ENCODE measurements at regions not wholly inside any gene's neighbourhood (a gene's known extent, or its start where the extent isn't known, plus 50 kb on each side); places are given as distances from the start of the nearest gene placed in this dataset.

DNA sequence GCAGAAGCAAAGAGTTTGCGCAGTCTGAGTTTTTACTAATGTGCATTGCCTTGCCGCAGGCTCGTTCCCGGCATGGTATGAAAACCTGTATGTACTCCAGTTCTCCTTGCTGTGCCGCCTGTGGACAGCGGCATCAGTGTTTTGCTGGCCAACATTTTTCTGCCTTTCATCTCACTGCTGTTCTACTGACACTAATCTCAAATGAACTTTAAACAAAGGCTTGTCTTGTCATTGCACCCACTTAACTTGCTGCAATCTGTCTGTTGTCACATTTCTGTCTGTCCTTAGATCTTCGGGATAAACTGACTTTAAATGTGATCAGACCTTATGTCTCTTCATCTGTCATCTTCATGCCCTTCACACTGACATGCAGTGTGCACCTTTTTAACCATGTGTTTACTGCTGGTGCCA is 71.7 kb upstream of the ZNRF2 start:
- FAIRE-seq, result no peak
- no peaks in the 10 kb centered on the region for H3K36me3 ChIP-seq
- intact Hi-C loops (cut with DNase I), result no loop called here

DNA sequence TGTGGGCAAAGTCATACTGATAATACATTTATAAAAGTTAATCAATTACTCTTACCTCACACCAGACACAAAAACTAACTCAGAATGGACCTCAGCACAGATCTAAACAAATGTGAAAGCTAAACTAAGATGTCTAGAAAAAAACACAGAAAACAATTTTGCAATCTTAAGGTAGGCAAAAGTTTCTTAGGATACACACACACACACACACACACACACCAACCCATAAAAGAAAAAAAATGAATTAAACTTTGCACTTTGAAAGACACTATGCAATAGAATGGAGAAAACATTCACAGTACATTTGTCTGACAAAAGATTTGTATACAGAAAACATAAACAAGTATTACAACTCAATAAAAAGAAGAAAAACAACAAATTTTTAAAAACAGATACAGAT is 70.8 kb upstream of the ZNRF2 start:
- TF ChIP-seq, protein P1, sequence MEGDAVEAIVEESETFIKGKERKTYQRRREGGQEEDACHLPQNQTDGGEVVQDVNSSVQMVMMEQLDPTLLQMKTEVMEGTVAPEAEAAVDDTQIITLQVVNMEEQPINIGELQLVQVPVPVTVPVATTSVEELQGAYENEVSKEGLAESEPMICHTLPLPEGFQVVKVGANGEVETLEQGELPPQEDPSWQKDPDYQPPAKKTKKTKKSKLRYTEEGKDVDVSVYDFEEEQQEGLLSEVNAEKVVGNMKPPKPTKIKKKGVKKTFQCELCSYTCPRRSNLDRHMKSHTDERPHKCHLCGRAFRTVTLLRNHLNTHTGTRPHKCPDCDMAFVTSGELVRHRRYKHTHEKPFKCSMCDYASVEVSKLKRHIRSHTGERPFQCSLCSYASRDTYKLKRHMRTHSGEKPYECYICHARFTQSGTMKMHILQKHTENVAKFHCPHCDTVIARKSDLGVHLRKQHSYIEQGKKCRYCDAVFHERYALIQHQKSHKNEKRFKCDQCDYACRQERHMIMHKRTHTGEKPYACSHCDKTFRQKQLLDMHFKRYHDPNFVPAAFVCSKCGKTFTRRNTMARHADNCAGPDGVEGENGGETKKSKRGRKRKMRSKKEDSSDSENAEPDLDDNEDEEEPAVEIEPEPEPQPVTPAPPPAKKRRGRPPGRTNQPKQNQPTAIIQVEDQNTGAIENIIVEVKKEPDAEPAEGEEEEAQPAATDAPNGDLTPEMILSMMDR (IDR thresholded peaks at IDR 0.05), result no peak
- H3K4me3 ChIP-seq, result no peak overlapping the region
- H3K9me3 ChIP-seq, result no peaks in the 10 kb centered on the region
- DNase-seq, result no peak
- intact Hi-C loops (cut with DNase I), result no loop called here
- no peaks in the 10 kb centered on the region for H3K27me3 ChIP-seq
- ATAC-seq, result no peak
- FAIRE-seq, result peak; percentile 39
- H3K36me3 ChIP-seq, result no peaks in the 10 kb centered on the region
- H3K4me1 ChIP-seq, result no peaks in the 10 kb centered on the region
- no peak overlapping the region for H3K27ac ChIP-seq

More for the DNA sequence above, 71.7 kb upstream of the ZNRF2 start:
- WGBS, 2 donors, result 63 to 65% methylated on average over 7 of the region's 7 CpGs
- Histone ChIP-seq H3K27me3 (no peaks in the 10 kb centered on the region), H3K4me1 (no peaks in the 10 kb centered on the region), H3K9me3 (no peaks in the 10 kb centered on the region), H3K4me3 (no peak overlapping the region), H3K27ac (no peak overlapping the region)
- DNase-seq (no peak), ATAC-seq (no peak)
- TF ChIP-seq, protein P1 (IDR thresholded peaks at IDR 0.05), result no peak

DNA sequence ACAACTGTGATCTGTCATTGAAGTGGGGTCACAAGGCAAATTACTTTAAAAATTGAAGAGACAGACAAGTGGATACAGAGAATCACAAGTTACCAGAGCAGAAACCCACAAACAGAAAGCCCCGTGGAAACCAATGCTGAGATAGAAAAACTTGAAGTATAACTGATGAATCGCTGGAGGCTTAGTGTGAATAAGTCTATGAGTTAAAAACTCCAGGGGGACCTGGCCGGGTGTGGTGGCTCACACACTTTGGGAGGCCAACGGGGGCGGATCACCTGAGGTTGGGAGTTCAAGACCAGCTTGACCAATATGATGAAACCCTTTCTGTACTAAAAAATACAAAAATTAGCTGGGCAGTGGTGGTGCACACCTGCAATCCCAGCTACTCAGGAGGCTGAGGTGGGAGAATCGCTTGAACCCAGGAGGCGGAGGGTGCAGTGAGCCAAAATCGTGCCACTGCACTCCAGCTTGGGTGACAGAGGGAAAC is 69.7 kb upstream of the ZNRF2 start:
- TF ChIP-seq, protein P1 (IDR thresholded peaks at IDR 0.05), result no peak
- H3K27me3 ChIP-seq, result no peaks in the 10 kb centered on the region
- 91% methylated on average over 8 of the region's 8 CpGs for WGBS, 2 donors
- no peaks in the 10 kb centered on the region for H3K4me1 ChIP-seq
- H3K4me3 ChIP-seq, result no peak overlapping the region
- H3K27ac ChIP-seq, result no peak overlapping the region
- intact Hi-C loops (cut with DNase I), result no loop called here
- H3K9me3 ChIP-seq, result no peaks in the 10 kb centered on the region
- no peak for FAIRE-seq
- H3K36me3 ChIP-seq, result no peaks in the 10 kb centered on the region
- DNase-seq, result no peak
- no peak for ATAC-seq

DNA sequence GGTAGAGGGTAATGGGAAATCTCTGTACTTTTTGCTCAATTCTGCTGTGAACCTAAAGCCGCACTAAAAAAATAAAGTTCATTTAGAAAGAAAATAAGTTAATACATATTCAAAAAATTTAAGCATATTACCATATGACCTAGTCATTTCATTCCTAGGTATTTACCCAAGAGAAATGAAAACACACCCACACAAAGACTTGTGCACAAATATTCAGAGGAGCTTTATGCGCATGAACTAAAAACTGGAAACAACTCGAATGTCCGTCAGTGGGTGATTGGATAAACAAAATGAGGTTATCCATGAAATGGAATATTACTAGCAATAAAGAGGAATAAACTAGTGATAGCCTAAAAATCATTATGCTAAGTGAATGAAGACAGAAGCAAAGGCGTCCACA is 62.6 kb upstream of the ZNRF2 start:
- FAIRE-seq (no peak), DNase-seq (no peak), ATAC-seq (no peak)
- Histone ChIP-seq H3K27me3 (no peaks in the 10 kb centered on the region), H3K4me3 (no peak overlapping the region), H3K36me3 (no peaks in the 10 kb centered on the region), H3K4me1 (peaks cover 8 to 20% (median 9%) of the 10 kb centered on the region in 3 donors), H3K27ac (no peak overlapping the region), H3K9me3 (no peaks in the 10 kb centered on the region)
- intact Hi-C loops (cut with DNase I), result no loop called here
- 89 to 90% methylated on average over 5 of the region's 5 CpGs for WGBS, 2 donors
- TF ChIP-seq, protein P1 (IDR thresholded peaks at IDR 0.05), result no peak

DNA sequence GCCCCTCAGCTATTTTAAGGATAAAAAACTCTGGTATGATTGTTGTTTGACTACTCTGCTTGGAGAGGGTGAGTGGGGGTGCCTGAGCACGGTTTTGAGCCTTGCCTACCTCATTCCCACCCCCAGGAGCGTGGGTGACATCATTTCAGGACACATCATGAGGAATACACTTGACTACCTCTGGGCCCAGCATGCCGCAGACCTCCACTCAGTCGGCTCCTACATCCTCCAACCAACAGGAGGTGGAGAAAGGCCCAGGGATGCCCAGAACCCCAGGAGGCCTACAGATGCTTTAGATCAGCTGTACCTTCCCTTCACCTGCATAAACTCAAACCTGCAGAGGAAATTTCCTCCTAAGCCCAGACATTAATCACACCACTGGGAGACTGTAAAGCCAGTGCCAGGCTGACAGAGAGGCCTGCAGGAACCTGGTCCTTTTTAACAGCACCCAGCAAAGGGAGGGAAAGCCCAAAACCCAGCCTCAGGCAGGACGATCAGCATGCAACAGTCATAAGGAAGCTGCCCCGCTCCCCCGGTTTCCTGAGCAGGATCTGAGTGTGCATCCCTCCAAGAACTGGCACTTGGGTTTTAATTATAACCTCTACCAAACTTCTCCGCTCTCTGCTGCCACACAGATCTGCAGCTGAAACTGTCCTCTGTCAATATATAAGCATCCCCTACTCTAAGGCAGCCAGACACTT is 61.7 kb upstream of the ZNRF2 start:
- Histone ChIP-seq H3K27me3 (no peaks in the 10 kb centered on the region), H3K36me3 (no peaks in the 10 kb centered on the region), H3K4me1 (peaks cover 11 to 27% (median 17%) of the 10 kb centered on the region in 3 donors), H3K27ac (no peak overlapping the region), H3K9me3 (no peaks in the 10 kb centered on the region), H3K4me3 (no peak overlapping the region)
- FAIRE-seq (no peak), ATAC-seq (no peak), DNase-seq (no peak)
- TF ChIP-seq, protein P1 (IDR thresholded peaks at IDR 0.05), result no peak
- WGBS, 2 donors, result 83 to 91% methylated on average over 8 of the region's 8 CpGs
- intact Hi-C loops (cut with DNase I), result no loop called here
